Astrocyte (in vitro differentiated cells and primary cell): ENCODE measurements at regions not wholly inside any gene's neighbourhood (a gene's known extent, or its start where the extent isn't known, plus 50 kb on each side); places are given as distances from the start of the nearest gene placed in this dataset.

Experiments
- DNase-seq: peaks from one replicate; pipeline ENCODE4 v3.0.0-alpha.2; 2010; ENCODE audit warnings: low read depth
- FAIRE-seq: peaks from 2 replicates; lab custom pipeline; 2011; peaks lifted over from hg19 to GRCh38; lab: Jason Lieb, UNC
- H2AFZ ChIP-seq: 2 replicates; pipeline ENCODE4 v1.6.0; 2012; ENCODE audit warnings: low read depth, low read length, inconsistent platforms
- H3K27ac ChIP-seq: 2 replicates; pipeline ENCODE4 v1.5.1; 2011; ENCODE audit warnings: low read depth, low read length, inconsistent platforms
- H3K27me3 ChIP-seq: 2 replicates; pipeline ENCODE4 v1.6.0; 2011; ENCODE audit warnings: low read length, inconsistent platforms; ENCODE audit not compliant: insufficient read depth
- H3K36me3 ChIP-seq: 2 replicates; pipeline ENCODE4 v1.5.1; 2011; ENCODE audit warnings: low read length, inconsistent platforms; ENCODE audit not compliant: insufficient read depth
- H3K4me1 ChIP-seq: 2 replicates; pipeline ENCODE4 v1.5.1; 2011; ENCODE audit warnings: low read length, inconsistent platforms; ENCODE audit not compliant: insufficient read depth
- H3K4me2 ChIP-seq: 2 replicates; pipeline ENCODE4 v1.6.0; 2012; ENCODE audit warnings: low read length, inconsistent platforms
- H3K4me3 ChIP-seq: 2 replicates; pipeline ENCODE4 v1.5.1; 2011; ENCODE audit warnings: low read depth, mild to moderate bottlenecking, low read length, inconsistent platforms; ENCODE audit not compliant: insufficient read depth
- H3K79me2 ChIP-seq: 2 replicates; pipeline ENCODE4 v1.6.0; 2012; ENCODE audit warnings: mild to moderate bottlenecking, low read length, inconsistent platforms; ENCODE audit not compliant: insufficient read depth
- H3K9ac ChIP-seq: 2 replicates; pipeline ENCODE4 v1.6.0; 2012; ENCODE audit warnings: mild to moderate bottlenecking, low read length, inconsistent platforms
- H3K9me3 ChIP-seq: 2 replicates; pipeline ENCODE4 v1.5.1; 2012; ENCODE audit warnings: low read depth, mild to moderate bottlenecking, low read length, inconsistent platforms; ENCODE audit not compliant: insufficient read depth
- H4K20me1 ChIP-seq: 2 replicates; pipeline ENCODE4 v1.6.0; 2012; ENCODE audit warnings: low read length, inconsistent platforms; ENCODE audit not compliant: insufficient read depth
- H3K27ac Mint-ChIP-seq: one replicate; pipeline ENCODE4 v1.8.0; 2021; ENCODE audit warnings: mild to moderate bottlenecking, mixed read lengths; ENCODE audit not compliant: unreplicated experiment
- H3K27me3 Mint-ChIP-seq: one replicate; pipeline ENCODE4 v1.8.0; 2021; ENCODE audit warnings: low read depth, mixed read lengths; ENCODE audit not compliant: unreplicated experiment
- H3K36me3 Mint-ChIP-seq: one replicate; pipeline ENCODE4 v1.8.0; 2021; ENCODE audit warnings: low read depth, mixed read lengths; ENCODE audit not compliant: unreplicated experiment
- H3K4me1 Mint-ChIP-seq: one replicate; pipeline ENCODE4 v1.8.0; 2021; ENCODE audit warnings: low read depth, mixed read lengths; ENCODE audit not compliant: unreplicated experiment
- H3K4me3 Mint-ChIP-seq: one replicate; pipeline ENCODE4 v1.8.0; 2021; ENCODE audit warnings: mild to moderate bottlenecking, moderate library complexity, mixed read lengths; ENCODE audit not compliant: unreplicated experiment
- H3K9me3 Mint-ChIP-seq: one replicate; pipeline ENCODE4 v1.8.0; 2021; ENCODE audit warnings: mild to moderate bottlenecking, mixed read lengths; ENCODE audit not compliant: unreplicated experiment
- EZH2 ChIP-seq: IDR thresholded peaks from 2 replicates; pipeline ENCODE4 v1.6.1; 2012; ENCODE audit warnings: mild to moderate bottlenecking, low read length, inconsistent platforms; ENCODE audit not compliant: insufficient read depth
- TF ChIP-seq, protein P1 (sequence below): IDR thresholded peaks from 2 replicates; pipeline ENCODE4 v1.5.1; 2011; ENCODE audit warnings: low read depth, mild to moderate bottlenecking, inconsistent platforms, low read length, moderate library complexity; ENCODE audit not compliant: insufficient read depth

DNA sequence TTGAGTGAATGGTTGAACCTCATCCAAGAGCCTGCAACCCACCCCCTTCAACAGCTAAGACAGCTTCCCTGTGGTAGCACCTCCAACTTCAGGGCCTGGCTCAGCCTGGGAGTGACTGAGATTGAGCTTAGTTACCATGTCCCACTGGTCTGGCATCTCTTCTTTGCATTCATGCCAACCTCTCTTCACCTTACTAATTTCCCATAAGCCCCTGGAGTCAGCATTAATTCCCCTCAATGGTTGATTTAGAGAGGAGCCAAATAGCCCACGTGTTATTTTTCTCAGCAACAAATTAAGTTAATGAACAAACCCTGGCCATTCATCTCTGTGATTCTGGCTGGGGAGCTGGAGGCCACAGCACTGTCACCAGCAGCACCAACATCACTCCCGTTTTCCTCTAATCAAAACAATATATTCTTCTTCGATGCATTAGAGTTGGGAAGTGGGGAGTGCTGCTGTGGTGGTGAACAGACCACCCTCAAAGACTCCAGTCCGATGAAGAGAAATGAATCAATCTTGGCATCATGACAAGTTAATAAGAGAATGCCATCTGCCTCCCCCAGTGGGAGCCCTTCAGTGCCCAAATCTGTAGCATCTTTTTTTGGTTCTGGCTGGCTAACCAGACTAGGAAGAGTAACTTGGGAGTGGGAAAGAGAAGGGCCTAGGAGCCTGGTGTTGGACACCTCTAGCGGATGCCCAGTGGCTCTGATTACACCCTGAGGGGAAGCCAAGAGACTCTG lies 83.2 kb upstream of the ADRA1D start:
- Mint-ChIP-seq H3K27ac (no peak overlapping the region), H3K4me1 (no peaks in the 10 kb centered on the region), H3K4me3 (no peak overlapping the region), H3K36me3 (no peaks in the 10 kb centered on the region), H3K27me3 (peaks cover 39% of the 10 kb centered on the region), H3K9me3 (peaks cover 10% of the 10 kb centered on the region)
- Histone ChIP-seq H3K9me3 (no peaks in the 10 kb centered on the region), H3K27ac (no peak overlapping the region), H3K4me1 (no peaks in the 10 kb centered on the region), H3K9ac (no peak overlapping the region), H3K79me2 (no peaks in the 10 kb centered on the region), H3K36me3 (no peaks in the 10 kb centered on the region), H2AFZ (no peak overlapping the region), H3K27me3 (peaks cover 9% of the 10 kb centered on the region), H3K4me3 (no peak overlapping the region), H3K4me2 (no peak overlapping the region), H4K20me1 (no peaks in the 10 kb centered on the region)
- FAIRE-seq (no peak), DNase-seq (no peak)
- no peak for TF ChIP-seq EZH2
- TF ChIP-seq, protein P1, sequence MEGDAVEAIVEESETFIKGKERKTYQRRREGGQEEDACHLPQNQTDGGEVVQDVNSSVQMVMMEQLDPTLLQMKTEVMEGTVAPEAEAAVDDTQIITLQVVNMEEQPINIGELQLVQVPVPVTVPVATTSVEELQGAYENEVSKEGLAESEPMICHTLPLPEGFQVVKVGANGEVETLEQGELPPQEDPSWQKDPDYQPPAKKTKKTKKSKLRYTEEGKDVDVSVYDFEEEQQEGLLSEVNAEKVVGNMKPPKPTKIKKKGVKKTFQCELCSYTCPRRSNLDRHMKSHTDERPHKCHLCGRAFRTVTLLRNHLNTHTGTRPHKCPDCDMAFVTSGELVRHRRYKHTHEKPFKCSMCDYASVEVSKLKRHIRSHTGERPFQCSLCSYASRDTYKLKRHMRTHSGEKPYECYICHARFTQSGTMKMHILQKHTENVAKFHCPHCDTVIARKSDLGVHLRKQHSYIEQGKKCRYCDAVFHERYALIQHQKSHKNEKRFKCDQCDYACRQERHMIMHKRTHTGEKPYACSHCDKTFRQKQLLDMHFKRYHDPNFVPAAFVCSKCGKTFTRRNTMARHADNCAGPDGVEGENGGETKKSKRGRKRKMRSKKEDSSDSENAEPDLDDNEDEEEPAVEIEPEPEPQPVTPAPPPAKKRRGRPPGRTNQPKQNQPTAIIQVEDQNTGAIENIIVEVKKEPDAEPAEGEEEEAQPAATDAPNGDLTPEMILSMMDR: no peak

DNA sequence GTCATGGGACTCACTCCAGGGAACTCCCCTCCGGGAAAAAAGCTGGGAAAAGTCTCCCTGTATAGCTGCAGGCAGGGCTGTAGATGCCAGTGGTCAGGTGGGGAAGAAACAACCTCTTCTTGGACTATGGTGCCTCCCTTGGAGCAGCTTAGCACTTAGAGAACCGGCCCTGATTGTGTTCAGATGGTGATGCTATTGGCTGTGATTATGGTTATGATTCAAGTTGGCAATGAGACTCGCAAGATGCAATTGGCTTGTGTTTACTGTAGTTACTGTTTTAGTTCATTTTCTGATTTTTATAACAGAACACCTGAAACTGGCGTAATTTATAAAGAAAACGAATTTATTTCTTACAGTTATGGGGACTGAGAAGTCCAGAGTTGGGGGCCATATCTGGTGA lies 80.9 kb upstream of the ADRA1D start:
- Histone ChIP-seq H4K20me1 (no peaks in the 10 kb centered on the region), H3K27me3 (peaks cover 9% of the 10 kb centered on the region), H3K9me3 (no peaks in the 10 kb centered on the region), H3K4me3 (no peak overlapping the region), H3K36me3 (no peaks in the 10 kb centered on the region), H2AFZ (no peak overlapping the region), H3K79me2 (no peaks in the 10 kb centered on the region), H3K27ac (no peak overlapping the region), H3K4me1 (no peaks in the 10 kb centered on the region), H3K4me2 (no peak overlapping the region), H3K9ac (no peak overlapping the region)
- H3K36me3 Mint-ChIP-seq: no peaks in the 10 kb centered on the region
- no peak for TF ChIP-seq EZH2
- TF ChIP-seq, protein P1: no peak
- H3K4me1 Mint-ChIP-seq: no peaks in the 10 kb centered on the region
- no peak overlapping the region for H3K4me3 Mint-ChIP-seq
- H3K9me3 Mint-ChIP-seq: peaks cover 14% of the 10 kb centered on the region
- H3K27me3 Mint-ChIP-seq: peaks cover 31% of the 10 kb centered on the region
- DNase-seq: no peak
- no peak for FAIRE-seq
- H3K27ac Mint-ChIP-seq: no peak overlapping the region

DNA sequence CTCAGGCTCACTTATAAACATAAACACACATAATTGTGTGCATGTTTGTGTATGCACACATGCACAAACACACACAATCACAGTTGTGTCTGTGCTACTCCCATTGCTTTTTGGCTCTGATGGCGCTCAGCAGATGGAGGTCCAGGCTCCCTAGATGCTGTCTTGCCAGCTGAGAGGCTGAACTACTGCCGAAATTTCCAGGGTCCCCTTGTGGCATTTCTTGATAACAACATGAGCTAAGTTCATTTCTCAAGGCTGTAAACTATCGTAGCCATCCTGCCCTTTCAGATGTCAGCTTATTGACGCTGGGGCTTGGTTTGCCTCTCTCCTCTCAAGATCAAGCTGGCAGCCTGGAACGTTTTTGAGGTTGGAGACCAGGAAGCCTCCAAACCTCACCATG lies 80.1 kb upstream of the ADRA1D start:
- FAIRE-seq: no peak
- H3K9me3 Mint-ChIP-seq: peaks cover 15% of the 10 kb centered on the region

More for the DNA sequence above, 80.1 kb upstream of the ADRA1D start:
- TF ChIP-seq, protein P1: no peak
- TF ChIP-seq EZH2: no peak
- H3K27ac Mint-ChIP-seq: no peak overlapping the region
- no peaks in the 10 kb centered on the region for H3K4me1 ChIP-seq
- no peak overlapping the region for H3K4me3 ChIP-seq
- no peaks in the 10 kb centered on the region for H3K79me2 ChIP-seq
- peaks cover 26% of the 10 kb centered on the region for H3K27me3 Mint-ChIP-seq
- no peaks in the 10 kb centered on the region for H3K4me1 Mint-ChIP-seq
- H4K20me1 ChIP-seq: no peaks in the 10 kb centered on the region
- no peak overlapping the region for H3K4me2 ChIP-seq
- no peaks in the 10 kb centered on the region for H3K36me3 Mint-ChIP-seq
- no peak overlapping the region for H2AFZ ChIP-seq
- no peaks in the 10 kb centered on the region for H3K36me3 ChIP-seq
- no peak overlapping the region for H3K27ac ChIP-seq
- no peak overlapping the region for H3K9ac ChIP-seq
- DNase-seq: no peak
- peaks cover 5% of the 10 kb centered on the region for H3K27me3 ChIP-seq
- no peak overlapping the region for H3K4me3 Mint-ChIP-seq
- no peaks in the 10 kb centered on the region for H3K9me3 ChIP-seq
